Activated CD4-positive, alpha-beta memory T cell treated with anti-CD3 and anti-CD28 coated beads, Interleukin-2, amount 10 ng/mL, durations not matched to agents 7 days and 5 days (primary cell): ENCODE measurements at regions not wholly inside any gene's neighbourhood (a gene's known extent, or its start where the extent isn't known, plus 50 kb on each side); places are given as distances from the start of the nearest gene placed in this dataset.

ENCODE experiments used
- CTCF ChIA-PET: fragments of 350-600 bp; sonication (Branson Sonifier 250); formaldehyde crosslinking; loops from one replicate; lab custom pipeline; 2021; ENCODE audit warnings: antibody characterized with exemption, inconsistent platforms; lab: Charles Lee
- POLR2A ChIA-PET: fragments of 350-600 bp; sonication (Branson Sonifier 250); formaldehyde crosslinking; loops from one replicate; lab custom pipeline; 2021; ENCODE audit warnings: antibody characterized with exemption; lab: Charles Lee
- DNase-seq: peaks from one replicate; pipeline ENCODE4 v3.0.0-alpha.2; 2020
- H3K27ac Mint-ChIP-seq: one replicate; pipeline ENCODE4 v1.8.0; 2021; ENCODE audit warnings: mild to moderate bottlenecking, mixed read lengths
- H3K27me3 Mint-ChIP-seq: one replicate; pipeline ENCODE4 v1.8.0; 2021; ENCODE audit warnings: mixed read lengths
- H3K36me3 Mint-ChIP-seq: one replicate; pipeline ENCODE4 v1.8.0; 2021; ENCODE audit warnings: low read depth, mixed read lengths
- H3K4me1 Mint-ChIP-seq: one replicate; pipeline ENCODE4 v1.8.0; 2021; ENCODE audit warnings: mixed read lengths
- H3K4me3 Mint-ChIP-seq: one replicate; pipeline ENCODE4 v1.8.0; 2021; ENCODE audit warnings: mild to moderate bottlenecking, mixed read lengths
- H3K9me3 Mint-ChIP-seq: one replicate; pipeline ENCODE4 v1.8.0; 2021; ENCODE audit warnings: mixed read lengths

- DNase-seq, result no peak
- Mint-ChIP-seq H3K4me1 (no peaks in the 10 kb centered on the region), H3K36me3 (no peaks in the 10 kb centered on the region), H3K27ac (no peak overlapping the region), H3K27me3 (peaks cover 13% of the 10 kb centered on the region), H3K9me3 (no peaks in the 10 kb centered on the region), H3K4me3 (no peak overlapping the region)
- CTCF ChIA-PET, result interaction anchor here (0.6 to 2.0 kb wide), 11 partner anchors 9 to 873 kb away, joined by 3 to 18 read pairs (median 3); no protein-coding TSS in a partner anchor
- POLR2A ChIA-PET, result no interaction called here
Observed at GRCh38 chr1:98468111-98468717, 193.3 kb upstream of the SNX7 start.

- CTCF ChIA-PET, result interaction anchor here (1.2 to 2.0 kb wide), 5 partner anchors 9 to 414 kb away, joined by 3 to 18 read pairs (median 4); no protein-coding TSS in a partner anchor
- no peak for DNase-seq
- POLR2A ChIA-PET, result no interaction called here
- Mint-ChIP-seq H3K4me3 (no peak overlapping the region), H3K4me1 (no peaks in the 10 kb centered on the region), H3K27me3 (peaks cover 13% of the 10 kb centered on the region), H3K27ac (no peak overlapping the region), H3K9me3 (no peaks in the 10 kb centered on the region), H3K36me3 (no peaks in the 10 kb centered on the region)
Observed at GRCh38 chr1:98467586-98467985, 193.9 kb upstream of the SNX7 start.

GRCh38 chr1:98467122-98467521 lies 194.4 kb upstream of the SNX7 start:
- Mint-ChIP-seq H3K4me3 (no peak overlapping the region), H3K9me3 (no peaks in the 10 kb centered on the region)
- POLR2A ChIA-PET, result no interaction called here

GRCh38 chr1:98461873-98462385 lies 199.6 kb upstream of the SNX7 start:
- H3K36me3 Mint-ChIP-seq, result no peaks in the 10 kb centered on the region
- peaks cover 8% of the 10 kb centered on the region for H3K27me3 Mint-ChIP-seq
- no peak overlapping the region for H3K27ac Mint-ChIP-seq
- no peak overlapping the region for H3K4me3 Mint-ChIP-seq
- ChIA-PET POLR2A (no interaction called here), CTCF (no interaction called here)
- no peaks in the 10 kb centered on the region for H3K4me1 Mint-ChIP-seq
- no peak for DNase-seq
- no peaks in the 10 kb centered on the region for H3K9me3 Mint-ChIP-seq

More at GRCh38 chr1:98467122-98467521, 194.4 kb upstream of the SNX7 start:
- no peaks in the 10 kb centered on the region for H3K4me1 Mint-ChIP-seq
- H3K27me3 Mint-ChIP-seq, result peaks cover 13% of the 10 kb centered on the region
- no peak overlapping the region for H3K27ac Mint-ChIP-seq
- CTCF ChIA-PET, result interaction anchor here (1.6 to 2.0 kb wide), 4 partner anchors 10 to 414 kb away, joined by 3 to 18 read pairs (median 4); no protein-coding TSS in a partner anchor
- DNase-seq, result no peak
- no peaks in the 10 kb centered on the region for H3K36me3 Mint-ChIP-seq

- CTCF ChIA-PET, result no interaction called here
- Mint-ChIP-seq H3K9me3 (no peaks in the 10 kb centered on the region), H3K4me1 (no peaks in the 10 kb centered on the region), H3K4me3 (no peak overlapping the region), H3K36me3 (no peaks in the 10 kb centered on the region), H3K27ac (no peak overlapping the region), H3K27me3 (peaks cover 7% of the 10 kb centered on the region)
- POLR2A ChIA-PET, result no interaction called here
- no peak for DNase-seq
Observed at GRCh38 chr1:98460136-98460535, 201.4 kb upstream of the SNX7 start.

- CTCF ChIA-PET, result no interaction called here
- H3K27me3 Mint-ChIP-seq, result peaks cover 7% of the 10 kb centered on the region
- H3K9me3 Mint-ChIP-seq, result no peaks in the 10 kb centered on the region
- no peaks in the 10 kb centered on the region for H3K36me3 Mint-ChIP-seq
- no peak overlapping the region for H3K27ac Mint-ChIP-seq
- H3K4me1 Mint-ChIP-seq, result no peaks in the 10 kb centered on the region
- H3K4me3 Mint-ChIP-seq, result no peak overlapping the region
- POLR2A ChIA-PET, result no interaction called here
- no peak for DNase-seq
Observed at GRCh38 chr1:98459486-98459870, 202.0 kb upstream of the SNX7 start.

GRCh38 chr1:98458511-98459485 lies 202.7 kb upstream of the SNX7 start:
- H3K4me3 Mint-ChIP-seq, result no peak overlapping the region
- no peaks in the 10 kb centered on the region for H3K4me1 Mint-ChIP-seq
- no peaks in the 10 kb centered on the region for H3K9me3 Mint-ChIP-seq
- ChIA-PET CTCF (no interaction called here), POLR2A (no interaction called here)
- no peak for DNase-seq
- peaks cover 7% of the 10 kb centered on the region for H3K27me3 Mint-ChIP-seq
- H3K27ac Mint-ChIP-seq, result no peak overlapping the region
- H3K36me3 Mint-ChIP-seq, result no peaks in the 10 kb centered on the region

- ChIA-PET CTCF (no interaction called here), POLR2A (no interaction called here)
- no peaks in the 10 kb centered on the region for H3K4me1 Mint-ChIP-seq
- no peaks in the 10 kb centered on the region for H3K36me3 Mint-ChIP-seq
- H3K27me3 Mint-ChIP-seq, result peaks cover 12% of the 10 kb centered on the region
- no peak overlapping the region for H3K27ac Mint-ChIP-seq
- DNase-seq, result no peak
- no peaks in the 10 kb centered on the region for H3K9me3 Mint-ChIP-seq
- no peak overlapping the region for H3K4me3 Mint-ChIP-seq
Observed at GRCh38 chr1:98457248-98457647, 204.3 kb upstream of the SNX7 start.

- no peaks in the 10 kb centered on the region for H3K36me3 Mint-ChIP-seq
- no peak overlapping the region for H3K4me3 Mint-ChIP-seq
- no peaks in the 10 kb centered on the region for H3K4me1 Mint-ChIP-seq
- H3K9me3 Mint-ChIP-seq, result no peaks in the 10 kb centered on the region
- H3K27ac Mint-ChIP-seq, result no peak overlapping the region
- CTCF ChIA-PET, result no interaction called here
- POLR2A ChIA-PET, result no interaction called here
- peaks cover 12% of the 10 kb centered on the region for H3K27me3 Mint-ChIP-seq
- DNase-seq, result no peak
Observed at GRCh38 chr1:98454666-98455065, 206.9 kb upstream of the SNX7 start.

- Mint-ChIP-seq H3K27me3 (peaks cover 14% of the 10 kb centered on the region), H3K9me3 (no peaks in the 10 kb centered on the region), H3K4me3 (no peak overlapping the region), H3K27ac (no peak overlapping the region), H3K36me3 (no peaks in the 10 kb centered on the region), H3K4me1 (no peaks in the 10 kb centered on the region)
- DNase-seq, result no peak
- CTCF ChIA-PET, result no interaction called here
- POLR2A ChIA-PET, result no interaction called here
Observed at GRCh38 chr1:98453066-98453465, 208.5 kb upstream of the SNX7 start.

- Mint-ChIP-seq H3K36me3 (no peaks in the 10 kb centered on the region), H3K4me1 (no peaks in the 10 kb centered on the region), H3K27me3 (peaks cover 16% of the 10 kb centered on the region), H3K4me3 (no peak overlapping the region), H3K27ac (no peak overlapping the region), H3K9me3 (no peaks in the 10 kb centered on the region)
- DNase-seq, result no peak
- POLR2A ChIA-PET, result no interaction called here
- CTCF ChIA-PET, result interaction anchor here (1.0 kb wide), 1 partner anchor 46 kb away, joined by 3 read pairs; no protein-coding TSS in a partner anchor
Observed at GRCh38 chr1:98452162-98452561, 209.4 kb upstream of the SNX7 start.

- ChIA-PET CTCF (no interaction called here), POLR2A (no interaction called here)
- no peak for DNase-seq
- Mint-ChIP-seq H3K9me3 (no peaks in the 10 kb centered on the region), H3K27ac (no peak overlapping the region), H3K36me3 (no peaks in the 10 kb centered on the region), H3K27me3 (peaks cover 10% of the 10 kb centered on the region), H3K4me1 (no peaks in the 10 kb centered on the region), H3K4me3 (no peak overlapping the region)
Observed at GRCh38 chr1:98441281-98441680, 220.2 kb upstream of the SNX7 start.

- Mint-ChIP-seq H3K27ac (no peak overlapping the region), H3K9me3 (no peaks in the 10 kb centered on the region), H3K27me3 (peaks cover 10% of the 10 kb centered on the region), H3K4me3 (no peak overlapping the region), H3K4me1 (no peaks in the 10 kb centered on the region), H3K36me3 (no peaks in the 10 kb centered on the region)
- ChIA-PET POLR2A (no interaction called here), CTCF (no interaction called here)
- DNase-seq, result no peak
Observed at GRCh38 chr1:98439471-98439870, 222.1 kb upstream of the SNX7 start.
